Mesendoderm (in vitro differentiated cells): ENCODE measurements at regions not wholly inside any gene's neighbourhood (a gene's known extent, or its start where the extent isn't known, plus 50 kb on each side); places are given as distances from the start of the nearest gene placed in this dataset.

Experiments
- DNase-seq: peaks from one replicate; pipeline ENCODE4 v3.0.0; 2013
- H2AK5ac ChIP-seq: 2 replicates; pipeline ENCODE4 v1.6.1; 2013; ENCODE audit warnings: low read length, inconsistent platforms
- H2BK120ac ChIP-seq: 2 replicates; pipeline ENCODE4 v1.6.1; 2013; ENCODE audit warnings: low read depth, mild to moderate bottlenecking, low read length, moderate library complexity, mixed read lengths
- H2BK15ac ChIP-seq: replicated peaks from 2 replicates; pipeline ENCODE4 v1.6.1; 2013; ENCODE audit warnings: low read depth, mild to moderate bottlenecking, moderate library complexity
- H2BK5ac ChIP-seq: 2 replicates; pipeline ENCODE4 v1.6.1; 2013; ENCODE audit warnings: low read length, inconsistent platforms
- H3K18ac ChIP-seq: 2 replicates; pipeline ENCODE4 v1.6.1; 2013; ENCODE audit warnings: mild to moderate bottlenecking, low read length, mixed read lengths
- H3K23ac ChIP-seq: one replicate; pipeline ENCODE4 v1.6.1; 2013; ENCODE audit warnings: low read length
- H3K27ac ChIP-seq: 2 replicates; pipeline ENCODE4 v1.5.1; 2013; ENCODE audit warnings: low read depth, mild to moderate bottlenecking, inconsistent platforms, low read length, moderate library complexity
- H3K27me3 ChIP-seq: 2 replicates; pipeline ENCODE4 v1.6.1; 2013; ENCODE audit warnings: low read length, control low read depth, mild to moderate bottlenecking, inconsistent platforms; ENCODE audit not compliant: insufficient read depth, poor library complexity
- H3K36me3 ChIP-seq: 2 replicates; pipeline ENCODE4 v1.6.1; 2013; ENCODE audit warnings: low read length, inconsistent platforms; ENCODE audit not compliant: control insufficient read depth, insufficient read depth
- H3K4ac ChIP-seq: one replicate; pipeline ENCODE4 v1.6.1; 2013; ENCODE audit warnings: low read depth, mild to moderate bottlenecking, low read length, moderate library complexity
- H3K4me1 ChIP-seq: 2 replicates; pipeline ENCODE4 v1.6.1; 2013; ENCODE audit warnings: low read depth, low read length, inconsistent platforms; ENCODE audit not compliant: control insufficient read depth
- H3K4me2 ChIP-seq: 2 replicates; pipeline ENCODE4 v1.6.1; 2013; ENCODE audit warnings: low read length
- H3K4me3 ChIP-seq: 2 replicates; pipeline ENCODE4 v1.5.1; 2013; ENCODE audit warnings: mild to moderate bottlenecking, low read length
- H3K56ac ChIP-seq: one replicate; pipeline ENCODE4 v1.6.1; 2013; ENCODE audit warnings: low read length
- H3K79me1 ChIP-seq: 2 replicates; pipeline ENCODE4 v1.6.1; 2013; ENCODE audit warnings: low read length, inconsistent platforms
- H3K79me2 ChIP-seq: 2 replicates; pipeline ENCODE4 v1.6.1; 2013; ENCODE audit warnings: mild to moderate bottlenecking, low read length; ENCODE audit not compliant: control insufficient read depth, insufficient read depth
- H3K9ac ChIP-seq: 2 replicates; pipeline ENCODE4 v1.6.1; 2013; ENCODE audit warnings: low read length, inconsistent platforms
- H4K5ac ChIP-seq: one replicate; pipeline ENCODE4 v1.6.1; 2013; ENCODE audit warnings: low read length
- H4K8ac ChIP-seq: one replicate; pipeline ENCODE4 v1.6.1; 2013; ENCODE audit warnings: low read depth, mild to moderate bottlenecking, control low read depth, low read length, moderate library complexity
- WGBS: extraction: QIAGEN DNeasy Blood & Tissue Kit; methylation state at CpG from one replicate; pipeline ENCODE4 v1.1.7; 2013; ENCODE audit warnings: low lambda C conversion rate, missing lambda C conversion rate; ENCODE audit not compliant: insufficient coverage; ENCODE audit errors: extremely low coverage; 5-methylcytosine and 5-hydroxymethylcytosine counted together

- no peak overlapping the region for H2BK5ac ChIP-seq
- H4K8ac ChIP-seq: no peak overlapping the region
- H2BK15ac ChIP-seq: no peak overlapping the region
- H3K27me3 ChIP-seq: no peaks in the 10 kb centered on the region
- no peak overlapping the region for H3K4me3 ChIP-seq
- no peak overlapping the region for H3K18ac ChIP-seq
- no CpG with 5 or more reads among the region's 8 CpGs for WGBS
- no peak overlapping the region for H3K27ac ChIP-seq
- H3K4ac ChIP-seq: no peak overlapping the region
- no peak overlapping the region for H3K4me2 ChIP-seq
- no peak overlapping the region for H3K56ac ChIP-seq
- no peak overlapping the region for H3K9ac ChIP-seq
- no peaks in the 10 kb centered on the region for H3K79me2 ChIP-seq
- H2BK120ac ChIP-seq: no peak overlapping the region
- peaks cover 3% of the 10 kb centered on the region for H3K4me1 ChIP-seq
- H3K23ac ChIP-seq: no peak overlapping the region
- no peak overlapping the region for H2AK5ac ChIP-seq
- H3K36me3 ChIP-seq: no peaks in the 10 kb centered on the region
- no peak overlapping the region for H4K5ac ChIP-seq
- no peak for DNase-seq
- no peaks in the 10 kb centered on the region for H3K79me1 ChIP-seq
Observed at GRCh38 chr1:83802460-83803152, 196.3 kb downstream of the TTLL7 start.

- Histone ChIP-seq H3K18ac (no peak overlapping the region), H2AK5ac (no peak overlapping the region), H3K79me1 (no peaks in the 10 kb centered on the region), H2BK5ac (no peak overlapping the region), H4K8ac (no peak overlapping the region), H3K4ac (no peak overlapping the region), H3K56ac (no peak overlapping the region), H3K36me3 (no peaks in the 10 kb centered on the region), H3K79me2 (no peaks in the 10 kb centered on the region), H2BK15ac (no peak overlapping the region), H3K23ac (no peak overlapping the region), H3K4me3 (no peak overlapping the region), H2BK120ac (no peak overlapping the region), H3K27ac (no peak overlapping the region), H4K5ac (no peak overlapping the region), H3K27me3 (no peaks in the 10 kb centered on the region), H3K4me1 (peaks cover 3% of the 10 kb centered on the region), H3K9ac (no peak overlapping the region), H3K4me2 (no peak overlapping the region)
- no CpG with 5 or more reads among the region's 3 CpGs for WGBS
- DNase-seq: no peak
Observed at GRCh38 chr1:83802023-83802422, 196.9 kb downstream of the TTLL7 start.

DNA sequence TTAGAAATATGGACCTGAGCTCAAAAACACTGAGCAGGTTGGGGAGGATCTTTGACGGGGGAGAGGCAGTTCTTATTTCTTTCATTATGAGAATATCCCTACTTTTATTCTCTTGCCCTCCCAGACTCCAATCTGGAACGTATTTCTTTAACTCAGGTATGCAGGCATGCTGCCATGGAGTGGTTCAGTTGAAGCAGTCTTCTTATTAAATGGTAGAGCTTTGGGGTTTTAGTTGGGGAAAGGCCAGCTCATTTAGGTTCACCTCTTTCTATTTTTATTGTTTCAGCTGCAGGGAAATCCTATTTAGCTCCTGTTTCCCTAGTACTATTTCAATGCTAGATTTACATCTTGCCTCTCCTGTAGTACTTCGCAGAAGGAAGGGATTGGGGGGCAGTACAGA, 198.9 kb downstream of the TTLL7 start:
- H2AK5ac ChIP-seq: no peak overlapping the region
- WGBS: no CpG with 5 or more reads among the region's 3 CpGs
- DNase-seq: no peak
- no peak overlapping the region for H2BK120ac ChIP-seq
- H3K27ac ChIP-seq: no peak overlapping the region
- no peak overlapping the region for H3K56ac ChIP-seq
- H4K5ac ChIP-seq: no peak overlapping the region
- no peak overlapping the region for H3K4me2 ChIP-seq
- no peak overlapping the region for H2BK5ac ChIP-seq
- H4K8ac ChIP-seq: no peak overlapping the region
- no peaks in the 10 kb centered on the region for H3K27me3 ChIP-seq
- H3K23ac ChIP-seq: no peak overlapping the region
- no peak overlapping the region for H3K4ac ChIP-seq
- no peaks in the 10 kb centered on the region for H3K79me2 ChIP-seq
- no peak overlapping the region for H3K4me3 ChIP-seq
- no peak overlapping the region for H3K9ac ChIP-seq
- peaks cover 3% of the 10 kb centered on the region for H3K4me1 ChIP-seq
- no peak overlapping the region for H2BK15ac ChIP-seq
- H3K36me3 ChIP-seq: no peaks in the 10 kb centered on the region
- H3K79me1 ChIP-seq: no peaks in the 10 kb centered on the region
- H3K18ac ChIP-seq: no peak overlapping the region

DNA sequence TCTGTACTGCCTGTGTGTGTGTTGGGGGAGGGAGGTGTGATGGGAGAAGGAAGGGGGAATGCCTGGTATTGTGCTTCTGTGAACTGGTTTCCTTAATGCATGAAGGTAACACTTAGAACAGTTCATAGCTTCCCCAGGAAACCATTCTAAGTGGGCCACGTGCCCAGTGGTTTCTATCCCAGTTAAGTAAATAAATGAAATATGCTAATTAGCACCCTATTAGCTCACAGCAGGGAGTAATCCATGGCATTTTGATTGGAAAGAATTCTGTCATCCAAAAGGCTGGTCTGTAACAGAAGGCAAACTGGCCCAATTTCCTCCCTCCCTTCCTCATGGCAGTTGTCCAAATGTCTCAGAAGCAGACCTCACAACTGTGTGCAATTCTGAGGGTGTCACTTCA, 199.3 kb downstream of the TTLL7 start:
- Histone ChIP-seq H3K23ac (no peak overlapping the region), H2AK5ac (no peak overlapping the region), H3K79me1 (no peaks in the 10 kb centered on the region), H3K4ac (no peak overlapping the region), H3K4me2 (no peak overlapping the region), H4K5ac (no peak overlapping the region), H3K18ac (no peak overlapping the region), H3K79me2 (no peaks in the 10 kb centered on the region), H2BK120ac (no peak overlapping the region), H3K27ac (no peak overlapping the region), H3K4me3 (no peak overlapping the region), H3K4me1 (peaks cover 3% of the 10 kb centered on the region), H3K27me3 (no peaks in the 10 kb centered on the region), H3K9ac (no peak overlapping the region), H2BK15ac (no peak overlapping the region), H2BK5ac (no peak overlapping the region), H3K36me3 (no peaks in the 10 kb centered on the region), H4K8ac (no peak overlapping the region), H3K56ac (no peak overlapping the region)
- DNase-seq: peak; percentile 52
- no CpG with 5 or more reads among the region's 1 CpG for WGBS

- no peaks in the 10 kb centered on the region for H3K27me3 ChIP-seq
- H3K56ac ChIP-seq: no peak overlapping the region
- H4K5ac ChIP-seq: no peak overlapping the region
- no peak overlapping the region for H2BK15ac ChIP-seq
- no peak overlapping the region for H3K23ac ChIP-seq
- peaks cover 3% of the 10 kb centered on the region for H3K4me1 ChIP-seq
- H3K79me1 ChIP-seq: no peaks in the 10 kb centered on the region
- no peaks in the 10 kb centered on the region for H3K36me3 ChIP-seq
- H4K8ac ChIP-seq: no peak overlapping the region
- H3K27ac ChIP-seq: no peak overlapping the region
- no peak overlapping the region for H2AK5ac ChIP-seq
- H3K79me2 ChIP-seq: no peaks in the 10 kb centered on the region
- no peak overlapping the region for H3K4me3 ChIP-seq
- no peak overlapping the region for H3K4me2 ChIP-seq
- DNase-seq: no peak
- H3K4ac ChIP-seq: no peak overlapping the region
- no peak overlapping the region for H3K18ac ChIP-seq
- no peak overlapping the region for H3K9ac ChIP-seq
- H2BK5ac ChIP-seq: no peak overlapping the region
- no peak overlapping the region for H2BK120ac ChIP-seq
Observed at GRCh38 chr1:83798965-83799364, 200.0 kb downstream of the TTLL7 start.

GRCh38 chr1:83796409-83796808, 202.5 kb downstream of the TTLL7 start:
- H3K79me1 ChIP-seq: no peaks in the 10 kb centered on the region
- no peak overlapping the region for H2AK5ac ChIP-seq
- no peak overlapping the region for H3K4me3 ChIP-seq
- no peak overlapping the region for H3K27ac ChIP-seq
- H2BK5ac ChIP-seq: no peak overlapping the region
- no peak overlapping the region for H3K23ac ChIP-seq
- peaks cover 3% of the 10 kb centered on the region for H3K4me1 ChIP-seq
- no peaks in the 10 kb centered on the region for H3K79me2 ChIP-seq
- H4K5ac ChIP-seq: no peak overlapping the region
- no peak overlapping the region for H3K56ac ChIP-seq
- H4K8ac ChIP-seq: no peak overlapping the region
- WGBS: no CpG with 5 or more reads among the region's 4 CpGs
- H3K4ac ChIP-seq: no peak overlapping the region
- H3K27me3 ChIP-seq: no peaks in the 10 kb centered on the region
- no peak overlapping the region for H3K9ac ChIP-seq
- no peak overlapping the region for H3K18ac ChIP-seq
- no peak overlapping the region for H2BK120ac ChIP-seq
- peak; percentile 84 for DNase-seq
- H3K4me2 ChIP-seq: no peak overlapping the region
- H2BK15ac ChIP-seq: no peak overlapping the region
- H3K36me3 ChIP-seq: no peaks in the 10 kb centered on the region
